ENCODE measurements at regions not wholly inside any gene's neighbourhood (a gene's known extent, or its start where the extent isn't known, plus 50 kb on each side); places are given as distances from the start of the nearest gene placed in this dataset.
"Not testable (repeated sequence)": the region's sequence is repeated elsewhere in the genome, so short reads cannot be mapped to it uniquely, and the experiment has no call there.

GRCh38 chr10:7039859-7040258, 371.0 kb downstream of the SFMBT2 start:
- Histone ChIP-seq H3K4me1 (no peaks in the 10 kb centered on the region), H3K9me3 (no peaks in the 10 kb centered on the region), H3K27ac (no peak overlapping the region), H3K36me3 (no peaks in the 10 kb centered on the region), H3K4me3 (no peak overlapping the region), H3K27me3 (no peaks in the 10 kb centered on the region)
- no peak for DNase-seq (ENCODE audit: low spot score in 2 of 2)
- TF ChIP-seq, protein P1, sequence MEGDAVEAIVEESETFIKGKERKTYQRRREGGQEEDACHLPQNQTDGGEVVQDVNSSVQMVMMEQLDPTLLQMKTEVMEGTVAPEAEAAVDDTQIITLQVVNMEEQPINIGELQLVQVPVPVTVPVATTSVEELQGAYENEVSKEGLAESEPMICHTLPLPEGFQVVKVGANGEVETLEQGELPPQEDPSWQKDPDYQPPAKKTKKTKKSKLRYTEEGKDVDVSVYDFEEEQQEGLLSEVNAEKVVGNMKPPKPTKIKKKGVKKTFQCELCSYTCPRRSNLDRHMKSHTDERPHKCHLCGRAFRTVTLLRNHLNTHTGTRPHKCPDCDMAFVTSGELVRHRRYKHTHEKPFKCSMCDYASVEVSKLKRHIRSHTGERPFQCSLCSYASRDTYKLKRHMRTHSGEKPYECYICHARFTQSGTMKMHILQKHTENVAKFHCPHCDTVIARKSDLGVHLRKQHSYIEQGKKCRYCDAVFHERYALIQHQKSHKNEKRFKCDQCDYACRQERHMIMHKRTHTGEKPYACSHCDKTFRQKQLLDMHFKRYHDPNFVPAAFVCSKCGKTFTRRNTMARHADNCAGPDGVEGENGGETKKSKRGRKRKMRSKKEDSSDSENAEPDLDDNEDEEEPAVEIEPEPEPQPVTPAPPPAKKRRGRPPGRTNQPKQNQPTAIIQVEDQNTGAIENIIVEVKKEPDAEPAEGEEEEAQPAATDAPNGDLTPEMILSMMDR (IDR thresholded peaks at IDR 0.05), result no peak
- intact Hi-C loops (cut with DNase I), result no loop called here

- TF ChIP-seq, protein P1 (IDR thresholded peaks at IDR 0.05), result no peak
- Histone ChIP-seq H3K4me1 (no peaks in the 10 kb centered on the region), H3K9me3 (no peaks in the 10 kb centered on the region), H3K4me3 (no peak overlapping the region), H3K27me3 (no peaks in the 10 kb centered on the region), H3K36me3 (no peaks in the 10 kb centered on the region), H3K27ac (no peak overlapping the region)
- DNase-seq (ENCODE audit: low spot score in 2 of 2), result no peak
- intact Hi-C loops (cut with DNase I), result no loop called here
These were observed 372.4 kb downstream of the SFMBT2 start for GRCh38 chr10:7038416-7038815.

GRCh38 chr10:7037434-7037833, 373.4 kb downstream of the SFMBT2 start:
- H3K36me3 ChIP-seq; H3K4me1 ChIP-seq; H3K27ac ChIP-seq; DNase-seq (ENCODE audit: low spot score in 2 of 2); H3K4me3 ChIP-seq; intact Hi-C loops (cut with DNase I); H3K27me3 ChIP-seq; H3K9me3 ChIP-seq: not testable (repeated sequence)

- Histone ChIP-seq H3K36me3 (no peaks in the 10 kb centered on the region), H3K4me1 (no peaks in the 10 kb centered on the region), H3K4me3 (no peak overlapping the region), H3K27me3 (no peaks in the 10 kb centered on the region), H3K27ac (no peak overlapping the region), H3K9me3 (no peaks in the 10 kb centered on the region)
- TF ChIP-seq, protein P1 (IDR thresholded peaks at IDR 0.05), result no peak
- no peak for DNase-seq (ENCODE audit: low spot score in 2 of 2)
- intact Hi-C loops (cut with DNase I), result no loop called here
These were observed 373.9 kb downstream of the SFMBT2 start for GRCh38 chr10:7036951-7037350.

- no peaks in the 10 kb centered on the region for H3K27me3 ChIP-seq
- no peak overlapping the region for H3K4me3 ChIP-seq
- intact Hi-C loops (cut with DNase I), result no loop called here
- H3K27ac ChIP-seq, result no peak overlapping the region
- H3K9me3 ChIP-seq, result no peaks in the 10 kb centered on the region
- H3K36me3 ChIP-seq, result no peaks in the 10 kb centered on the region
- DNase-seq (ENCODE audit: low spot score in 2 of 2), result no peak
- TF ChIP-seq, protein P1 (IDR thresholded peaks at IDR 0.05), result no peak
- no peaks in the 10 kb centered on the region for H3K4me1 ChIP-seq
These were observed 375.6 kb downstream of the SFMBT2 start for GRCh38 chr10:7035126-7035761.

- DNase-seq (ENCODE audit: low spot score in 2 of 2), result no peak
- intact Hi-C loops (cut with DNase I), result no loop called here
- Histone ChIP-seq H3K36me3 (no peaks in the 10 kb centered on the region), H3K4me1 (no peaks in the 10 kb centered on the region), H3K27me3 (no peaks in the 10 kb centered on the region), H3K27ac (no peak overlapping the region), H3K9me3 (no peaks in the 10 kb centered on the region), H3K4me3 (no peak overlapping the region)
- TF ChIP-seq, protein P1 (IDR thresholded peaks at IDR 0.05), result no peak
These were observed 377.8 kb downstream of the SFMBT2 start for GRCh38 chr10:7033031-7033430.
